GM23248 (cell line): ENCODE measurements at regions not wholly inside any gene's neighbourhood (a gene's known extent, or its start where the extent isn't known, plus 50 kb on each side); places are given as distances from the start of the nearest gene placed in this dataset.
A peak's percentile ranks its signal among the peaks of the same experiment; 100 is the strongest.

Experiments
- DNase-seq: peaks from one replicate; pipeline ENCODE4 v3.0.0-alpha.2; 2015
- H2AFZ ChIP-seq: fragments of 200-600 bp; sonication (generic); 2 replicates; pipeline ENCODE4 v1.6.1; 2016; ENCODE audit warnings: antibody characterized with exemption
- H3F3A ChIP-seq: fragments of 200-600 bp; sonication (generic); 2 replicates; pipeline ENCODE4 v1.6.1; 2016; ENCODE audit warnings: mild to moderate bottlenecking, antibody characterized with exemption, mixed run types; ENCODE audit not compliant: insufficient read depth
- H3K27ac ChIP-seq: fragments of 200-600 bp; sonication (generic); 2 replicates; pipeline ENCODE4 v1.5.1; 2016; ENCODE audit warnings: mild to moderate bottlenecking
- H3K27me3 ChIP-seq: fragments of 200-600 bp; sonication (generic); replicated peaks from 2 replicates; pipeline ENCODE4 v1.6.1; 2016; ENCODE audit warnings: mild to moderate bottlenecking; ENCODE audit not compliant: insufficient read depth
- H3K36me3 ChIP-seq: fragments of 200-600 bp; sonication (generic); 2 replicates; pipeline ENCODE4 v1.6.1; 2016; ENCODE audit warnings: low read depth, mild to moderate bottlenecking
- H3K4me1 ChIP-seq: fragments of 200-600 bp; sonication (generic); 2 replicates; pipeline ENCODE4 v1.6.1; 2016; ENCODE audit warnings: mild to moderate bottlenecking; ENCODE audit not compliant: insufficient read depth
- H3K4me2 ChIP-seq: fragments of 200-600 bp; sonication (generic); one replicate; pipeline ENCODE4 v1.6.1; 2016; ENCODE audit warnings: mild to moderate bottlenecking; ENCODE audit not compliant: unreplicated experiment
- H3K4me3 ChIP-seq: fragments of 200-600 bp; sonication (generic); 2 replicates; pipeline ENCODE4 v1.5.1; 2016; ENCODE audit warnings: mild to moderate bottlenecking
- H3K79me2 ChIP-seq: fragments of 200-600 bp; sonication (generic); 2 replicates; pipeline ENCODE4 v1.6.1; 2016; ENCODE audit warnings: mild to moderate bottlenecking; ENCODE audit not compliant: insufficient read depth
- H3K9ac ChIP-seq: fragments of 200-600 bp; sonication (generic); 2 replicates; pipeline ENCODE4 v1.6.1; 2016; ENCODE audit warnings: mild to moderate bottlenecking
- H3K9me2 ChIP-seq: fragments of 200-600 bp; sonication (generic); 2 replicates; pipeline ENCODE4 v1.6.1; 2016; ENCODE audit warnings: mixed run types, mild to moderate bottlenecking, moderate library complexity; ENCODE audit not compliant: insufficient read depth
- H3K9me3 ChIP-seq: fragments of 200-600 bp; sonication (generic); one replicate; pipeline ENCODE4 v1.6.1; 2017; ENCODE audit warnings: low read depth
- H4K20me1 ChIP-seq: fragments of 200-600 bp; sonication (generic); 2 replicates; pipeline ENCODE4 v1.6.0; 2016; ENCODE audit not compliant: insufficient read depth
- EZH2 ChIP-seq: fragments of 200-600 bp; sonication (generic); IDR thresholded peaks from 2 replicates; pipeline ENCODE4 v1.6.1; 2018; ENCODE audit warnings: antibody characterized with exemption, mild to moderate bottlenecking; ENCODE audit not compliant: insufficient read depth, poor library complexity, severe bottlenecking
- EZH2phosphoT487 ChIP-seq: fragments of 200-600 bp; sonication (generic); IDR thresholded peaks from 2 replicates; pipeline ENCODE4 v1.6.1; 2018; ENCODE audit warnings: antibody characterized with exemption, moderate library complexity, mild to moderate bottlenecking, low read depth; ENCODE audit not compliant: insufficient read depth
- WGBS, 2 experiments: methylation state at CpG; one replicate each; pipeline ENCODE4 v1.1.6; 2015 to 2017; ENCODE audit warnings: low lambda C conversion rate in 2 of 2, low coverage in 1 of 2; ENCODE audit errors: missing lambda C conversion rate in 2 of 2; 5-methylcytosine and 5-hydroxymethylcytosine counted together
- in situ Hi-C: fragments of 300-500 bp; cut with MboI; formaldehyde crosslinking; loops from 2 replicates; pipeline ENCODE4 v1.15.0; 2020

DNA sequence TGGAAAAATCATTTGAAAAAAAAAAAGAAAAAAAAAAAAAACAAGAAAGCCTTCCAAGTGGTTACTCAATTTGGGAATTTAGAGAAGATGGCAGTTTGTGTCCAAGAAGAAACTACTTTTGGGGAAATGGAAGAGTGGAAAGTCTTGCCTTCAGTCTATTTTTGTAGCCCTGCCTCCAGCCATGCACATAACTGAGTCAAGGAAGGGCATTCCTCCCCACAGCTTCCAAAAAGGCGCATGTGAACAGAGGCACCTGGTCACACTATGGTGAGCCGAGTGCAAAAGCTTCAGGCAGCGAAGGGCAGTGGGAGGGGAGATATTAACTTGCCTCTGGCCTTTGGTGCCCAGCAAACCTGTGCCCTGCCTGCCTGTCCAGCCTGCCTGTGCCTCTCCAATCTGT lies 163.7 kb downstream of the SMIM20 start:
- in situ Hi-C loops: no loop called here

DNA sequence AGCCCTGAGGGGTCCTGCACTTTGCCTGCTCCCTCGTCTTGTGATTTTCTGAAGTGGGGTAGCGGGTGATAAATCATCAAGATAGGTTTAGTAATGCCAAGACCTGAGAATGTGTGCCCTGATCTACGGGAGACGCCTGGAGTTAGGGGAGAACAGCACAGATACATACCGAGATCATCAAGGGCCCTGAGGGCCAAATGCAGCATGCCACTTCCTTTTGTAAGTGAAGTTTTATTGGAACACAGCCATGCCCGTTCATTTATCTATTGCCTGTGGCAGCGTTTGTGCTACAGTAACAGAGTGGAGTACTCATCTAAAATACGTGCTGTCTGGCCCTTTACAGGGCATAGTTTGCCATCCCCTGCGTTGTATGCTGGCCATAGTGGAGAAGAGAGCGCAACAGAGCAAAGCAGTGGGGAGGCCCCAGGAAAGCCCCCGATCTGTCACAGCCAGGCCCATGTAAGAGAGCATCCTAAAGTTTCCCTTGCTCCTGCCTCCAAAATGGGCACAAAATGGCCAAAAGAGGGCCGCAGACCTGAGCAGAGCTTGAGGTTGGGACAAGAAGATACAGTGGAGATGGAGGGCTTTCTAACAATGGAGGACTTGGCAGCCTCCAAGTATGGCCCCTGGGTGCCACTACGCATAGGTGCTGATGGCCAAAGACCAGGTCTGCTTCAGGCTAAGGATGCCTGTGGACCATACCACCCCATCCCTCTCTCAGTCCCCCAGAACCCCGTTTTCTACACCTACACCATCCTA lies 167.0 kb downstream of the SMIM20 start:
- in situ Hi-C loops: loop anchor here (10.0 kb wide), 2 partner anchors 244 to 334 kb away; partner anchors contain the start of gene RBPJ
- no peak overlapping the region for H3K27ac ChIP-seq
- no peak overlapping the region for H3K4me3 ChIP-seq
- WGBS, 2 experiments: 80 to 83% methylated on average over 14 of the region's 14 CpGs
- TF ChIP-seq EZH2 (no peak), EZH2phosphoT487 (no peak)
- H3K27me3 ChIP-seq: peaks cover 66% of the 10 kb centered on the region
- H3K9me3 ChIP-seq: no peaks in the 10 kb centered on the region
- no peaks in the 10 kb centered on the region for H4K20me1 ChIP-seq
- DNase-seq: no peak
- H3K79me2 ChIP-seq: no peaks in the 10 kb centered on the region
- 0 out of 2 replicates have a peak, but pooled peaks cover under 1% of the 10 kb centered on the region for H3K4me1 ChIP-seq
- H3F3A ChIP-seq: peaks cover 30% of the 10 kb centered on the region
- no peaks in the 10 kb centered on the region for H3K9me2 ChIP-seq
- H3K36me3 ChIP-seq: no peaks in the 10 kb centered on the region
- H2AFZ ChIP-seq: no peak overlapping the region
- no peak overlapping the region for H3K4me2 ChIP-seq
- H3K9ac ChIP-seq: no peak overlapping the region

More for the DNA sequence above, 163.7 kb downstream of the SMIM20 start:
- no peaks in the 10 kb centered on the region for H3K36me3 ChIP-seq
- H3K4me2 ChIP-seq: no peak overlapping the region
- TF ChIP-seq EZH2: no peak
- TF ChIP-seq EZH2phosphoT487: no peak
- H4K20me1 ChIP-seq: no peaks in the 10 kb centered on the region
- H3K79me2 ChIP-seq: no peaks in the 10 kb centered on the region
- no peak overlapping the region for H3K9ac ChIP-seq
- H3K27ac ChIP-seq: no peak overlapping the region
- peaks cover 53% of the 10 kb centered on the region for H3K27me3 ChIP-seq
- H3K4me1 ChIP-seq: peaks cover 9% of the 10 kb centered on the region; the same call in 1 of the 2 replicates
- H3K9me2 ChIP-seq: no peaks in the 10 kb centered on the region
- no peak overlapping the region for H2AFZ ChIP-seq
- DNase-seq: no peak
- H3F3A ChIP-seq: peaks cover 31% of the 10 kb centered on the region
- WGBS, 2 experiments: 93 to 95% methylated on average over 3 of the region's 3 CpGs
- H3K9me3 ChIP-seq: no peaks in the 10 kb centered on the region
- H3K4me3 ChIP-seq: no peak overlapping the region

DNA sequence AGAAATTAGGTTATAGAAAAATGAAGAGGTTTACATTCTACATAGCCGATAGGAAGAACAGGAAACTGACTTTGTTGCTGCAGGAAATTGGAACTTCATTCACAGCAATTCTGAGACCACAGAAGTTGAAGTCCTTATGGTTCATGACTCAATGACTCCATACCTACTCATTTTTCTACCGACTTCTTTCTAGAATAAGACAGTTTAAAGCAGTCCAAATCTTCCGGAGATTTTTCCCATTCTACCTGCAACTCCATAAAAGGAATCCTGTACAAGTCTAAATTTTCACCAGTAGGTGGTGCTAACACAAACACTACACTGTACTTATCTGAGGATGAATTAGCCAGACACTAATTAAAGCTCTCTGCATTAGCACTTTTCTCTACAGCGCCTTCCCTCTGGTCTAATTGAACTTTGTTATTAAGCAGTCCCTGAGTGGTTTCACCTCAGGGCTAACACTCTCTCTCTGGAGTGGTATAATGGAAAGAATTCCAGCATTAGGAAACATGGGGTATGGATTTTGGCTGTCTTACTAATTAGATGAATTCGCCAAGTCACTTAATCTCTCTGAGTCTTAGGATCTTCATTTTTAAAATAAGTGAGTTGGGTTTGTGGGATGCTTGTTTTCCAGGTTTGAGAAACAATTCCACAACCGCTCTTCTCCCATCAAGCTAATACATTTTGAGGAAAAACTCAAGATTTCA lies 167.9 kb downstream of the SMIM20 start:
- TF ChIP-seq EZH2 (peak; percentile 19), EZH2phosphoT487 (no peak)
- no peaks in the 10 kb centered on the region for H3K9me2 ChIP-seq
- H3K36me3 ChIP-seq: no peaks in the 10 kb centered on the region
- no peaks in the 10 kb centered on the region for H3K79me2 ChIP-seq
- no peak overlapping the region for H3K4me3 ChIP-seq
- H3K9me3 ChIP-seq: no peaks in the 10 kb centered on the region
- H3K4me2 ChIP-seq: no peak overlapping the region
- peak; percentile 48 for DNase-seq
- WGBS, 2 experiments: 53 to 60% methylated on average over 6 of the region's 6 CpGs
- H3K27ac ChIP-seq: no peak overlapping the region
- peaks cover 75% of the 10 kb centered on the region for H3K27me3 ChIP-seq
- H3K9ac ChIP-seq: no peak overlapping the region
- in situ Hi-C loops: loop anchor here (10.0 kb wide), 2 partner anchors 243 to 333 kb away; partner anchors contain the start of gene RBPJ
- H3K4me1 ChIP-seq: no peaks in the 10 kb centered on the region
- no peak overlapping the region for H2AFZ ChIP-seq
- H3F3A ChIP-seq: peaks cover 21% of the 10 kb centered on the region
- H4K20me1 ChIP-seq: no peaks in the 10 kb centered on the region

DNA sequence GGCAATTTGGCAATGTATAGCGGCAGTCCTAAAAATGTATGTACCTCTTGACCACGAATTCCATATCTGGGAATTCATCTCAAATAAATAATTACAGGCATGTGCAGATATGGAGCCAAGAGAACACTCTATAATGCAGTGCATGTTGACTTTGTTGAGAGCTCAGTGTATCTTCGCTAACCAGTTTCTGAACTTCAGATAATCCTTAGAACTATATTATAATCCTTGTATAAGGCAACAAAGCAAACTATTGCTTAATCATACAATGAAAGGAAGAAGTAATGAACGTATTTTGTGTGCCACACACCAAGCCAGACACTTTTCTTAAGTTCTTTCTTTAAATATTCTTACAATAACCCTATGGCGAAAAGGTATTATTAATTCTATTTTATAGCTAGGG lies 168.5 kb downstream of the SMIM20 start:
- no peaks in the 10 kb centered on the region for H3K4me1 ChIP-seq
- TF ChIP-seq EZH2 (no peak), EZH2phosphoT487 (no peak)
- no peak overlapping the region for H3K27ac ChIP-seq
- no peak overlapping the region for H3K4me3 ChIP-seq
- no peaks in the 10 kb centered on the region for H3K9me3 ChIP-seq
- no peak for DNase-seq
- H3K27me3 ChIP-seq: peaks cover 81% of the 10 kb centered on the region
- no peaks in the 10 kb centered on the region for H3K79me2 ChIP-seq
- WGBS, 2 experiments: 54 to 56% methylated on average over 5 of the region's 5 CpGs
- H3K9ac ChIP-seq: no peak overlapping the region
- H3F3A ChIP-seq: peaks cover 15% of the 10 kb centered on the region
- H3K4me2 ChIP-seq: no peak overlapping the region
- no peaks in the 10 kb centered on the region for H3K36me3 ChIP-seq
- in situ Hi-C loops: loop anchor here (10.0 kb wide), 2 partner anchors 242 to 332 kb away; partner anchors contain the start of gene RBPJ
- no peak overlapping the region for H2AFZ ChIP-seq
- H4K20me1 ChIP-seq: no peaks in the 10 kb centered on the region
- no peaks in the 10 kb centered on the region for H3K9me2 ChIP-seq
